ENCODE measurements at regions not wholly inside any gene's neighbourhood (a gene's known extent, or its start where the extent isn't known, plus 50 kb on each side); places are given as distances from the start of the nearest gene placed in this dataset.

DNA sequence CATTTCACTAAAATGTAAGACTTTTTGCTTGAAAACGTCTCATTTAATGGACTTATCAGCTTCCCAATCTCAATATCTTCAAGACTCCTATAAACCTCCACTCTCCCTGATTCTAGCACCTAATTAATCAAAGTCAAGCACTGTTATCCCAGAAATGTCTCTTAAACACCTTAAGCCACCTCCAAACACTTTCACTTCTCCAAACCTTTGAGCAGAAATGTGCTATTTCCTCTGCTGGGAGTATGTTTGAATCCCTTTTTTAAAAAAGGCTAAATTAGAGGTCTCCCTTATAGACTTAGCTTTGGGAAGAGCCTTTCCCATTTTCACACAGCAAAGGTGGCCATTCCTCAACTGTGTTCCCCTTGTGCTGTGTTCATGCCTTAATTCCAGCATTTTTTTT is 146.2 kb upstream of the SYN3 start:
- H3K4me3 ChIP-seq (ENCODE audit: low read depth, poor library complexity, severe bottlenecking), result no peak overlapping the region
- 18 to 31% methylated on average over 1 of the region's 1 CpG for WGBS, 2 donors
- no peak for TF ChIP-seq POLR2A (IDR thresholded peaks at IDR 0.05)
- TF ChIP-seq, protein P1, sequence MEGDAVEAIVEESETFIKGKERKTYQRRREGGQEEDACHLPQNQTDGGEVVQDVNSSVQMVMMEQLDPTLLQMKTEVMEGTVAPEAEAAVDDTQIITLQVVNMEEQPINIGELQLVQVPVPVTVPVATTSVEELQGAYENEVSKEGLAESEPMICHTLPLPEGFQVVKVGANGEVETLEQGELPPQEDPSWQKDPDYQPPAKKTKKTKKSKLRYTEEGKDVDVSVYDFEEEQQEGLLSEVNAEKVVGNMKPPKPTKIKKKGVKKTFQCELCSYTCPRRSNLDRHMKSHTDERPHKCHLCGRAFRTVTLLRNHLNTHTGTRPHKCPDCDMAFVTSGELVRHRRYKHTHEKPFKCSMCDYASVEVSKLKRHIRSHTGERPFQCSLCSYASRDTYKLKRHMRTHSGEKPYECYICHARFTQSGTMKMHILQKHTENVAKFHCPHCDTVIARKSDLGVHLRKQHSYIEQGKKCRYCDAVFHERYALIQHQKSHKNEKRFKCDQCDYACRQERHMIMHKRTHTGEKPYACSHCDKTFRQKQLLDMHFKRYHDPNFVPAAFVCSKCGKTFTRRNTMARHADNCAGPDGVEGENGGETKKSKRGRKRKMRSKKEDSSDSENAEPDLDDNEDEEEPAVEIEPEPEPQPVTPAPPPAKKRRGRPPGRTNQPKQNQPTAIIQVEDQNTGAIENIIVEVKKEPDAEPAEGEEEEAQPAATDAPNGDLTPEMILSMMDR (IDR thresholded peaks at IDR 0.05), result no peak
- intact Hi-C loops (cut with DNase I; ENCODE audit: low total_unique reads), result no loop called here
- DNase-seq (ENCODE audit: low spot score in 2 of 2), result no peak

GRCh38 chr22:33202455-33202854 is 144.3 kb upstream of the SYN3 start:
- no peak overlapping the region for H3K4me3 ChIP-seq (ENCODE audit: low read depth, poor library complexity, severe bottlenecking)
- TF ChIP-seq, protein P1 (IDR thresholded peaks at IDR 0.05), result no peak
- no peak for TF ChIP-seq POLR2A (IDR thresholded peaks at IDR 0.05)
- intact Hi-C loops (cut with DNase I; ENCODE audit: low total_unique reads), result no loop called here
- DNase-seq (ENCODE audit: low spot score in 2 of 2), result no peak
- 46 to 68% methylated on average over 1 of the region's 1 CpG for WGBS, 2 donors

DNA sequence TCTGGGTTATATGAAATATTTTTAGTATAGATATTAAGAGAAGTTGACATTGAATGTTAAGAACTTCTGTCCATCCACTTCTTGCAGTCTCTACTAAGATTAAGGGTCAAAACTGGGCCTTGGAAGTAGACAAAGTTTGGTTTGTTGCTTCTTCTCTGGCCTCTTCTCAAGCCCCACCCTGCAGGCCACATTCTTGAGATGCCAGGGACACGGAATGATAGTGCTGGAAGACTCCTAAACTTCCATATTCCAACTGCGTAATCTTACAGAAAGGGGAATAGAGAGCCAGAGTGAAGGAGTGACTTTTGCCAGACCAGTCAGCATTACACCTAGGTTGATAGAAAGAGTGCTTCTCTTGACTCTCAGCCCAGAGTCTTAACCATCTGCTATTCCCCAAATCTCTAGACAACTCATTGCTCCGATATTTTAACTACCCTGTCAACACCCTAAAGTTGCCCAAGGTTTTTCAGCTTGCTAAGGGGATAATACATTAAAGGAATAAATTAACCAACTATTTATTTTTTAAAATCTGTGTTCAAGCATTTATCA is 136.4 kb upstream of the SYN3 start:
- 55 to 57% methylated on average over 3 of the region's 3 CpGs for WGBS, 2 donors
- DNase-seq (ENCODE audit: low spot score in 2 of 2), result no peak
- TF ChIP-seq POLR2A (IDR thresholded peaks at IDR 0.05), result no peak
- TF ChIP-seq, protein P1 (IDR thresholded peaks at IDR 0.05), result no peak
- intact Hi-C loops (cut with DNase I; ENCODE audit: low total_unique reads), result no loop called here
- H3K4me3 ChIP-seq (ENCODE audit: low read depth, poor library complexity, severe bottlenecking), result no peak overlapping the region

GRCh38 chr22:33192156-33192555 is 134.0 kb upstream of the SYN3 start:
- intact Hi-C loops (cut with DNase I; ENCODE audit: low total_unique reads), result no loop called here
- no peak for TF ChIP-seq POLR2A (IDR thresholded peaks at IDR 0.05)
- H3K4me3 ChIP-seq (ENCODE audit: low read depth, poor library complexity, severe bottlenecking), result no peak overlapping the region
- 78 to 79% methylated on average over 2 of the region's 2 CpGs for WGBS, 2 donors
- DNase-seq (ENCODE audit: low spot score in 2 of 2), result no peak

- WGBS, 2 donors, result 86 to 87% methylated on average over 2 of the region's 2 CpGs
- intact Hi-C loops (cut with DNase I; ENCODE audit: low total_unique reads), result no loop called here
- DNase-seq (ENCODE audit: low spot score in 2 of 2), result no peak
- no peak for TF ChIP-seq POLR2A (IDR thresholded peaks at IDR 0.05)
- TF ChIP-seq, protein P1 (IDR thresholded peaks at IDR 0.05), result no peak
- H3K4me3 ChIP-seq (ENCODE audit: low read depth, poor library complexity, severe bottlenecking), result no peak overlapping the region
Measured at GRCh38 chr22:33188326-33188725, 130.1 kb upstream of the SYN3 start.

DNA sequence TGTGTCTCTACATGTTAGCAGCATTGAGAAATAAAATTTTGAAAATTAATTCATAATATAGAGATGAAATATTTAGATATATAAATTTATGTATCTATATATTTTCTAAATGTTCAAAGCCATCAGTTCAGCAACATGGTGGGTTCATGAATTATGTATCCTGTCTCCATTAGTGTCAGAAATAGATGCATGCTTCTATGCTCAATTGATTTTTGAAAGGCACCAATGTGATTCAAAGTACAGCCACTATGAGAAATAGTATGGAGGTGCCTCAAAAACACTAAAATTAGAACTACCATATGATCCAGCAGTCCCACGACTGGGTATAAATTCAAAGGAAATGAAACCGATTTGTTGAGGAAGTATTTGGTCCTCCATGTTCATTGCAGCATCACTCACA is 128.6 kb upstream of the SYN3 start:
- 68 to 83% methylated on average over 2 of the region's 2 CpGs for WGBS, 2 donors
- no peak for DNase-seq (ENCODE audit: low spot score in 2 of 2)
- H3K4me3 ChIP-seq (ENCODE audit: low read depth, poor library complexity, severe bottlenecking), result no peak overlapping the region
- TF ChIP-seq POLR2A (IDR thresholded peaks at IDR 0.05), result no peak
- TF ChIP-seq, protein P1 (IDR thresholded peaks at IDR 0.05), result no peak
- intact Hi-C loops (cut with DNase I; ENCODE audit: low total_unique reads), result no loop called here
